Stimulated activated CD4-positive, alpha-beta T cell treated with anti-CD3 and anti-CD28 coated beads, Interleukin-1b, Interleukin-23, amount 100 ng/mL, for 4 hours (primary cell): ENCODE measurements at regions not wholly inside any gene's neighbourhood (a gene's known extent, or its start where the extent isn't known, plus 50 kb on each side); places are given as distances from the start of the nearest gene placed in this dataset.

Experiments
- DNase-seq, 2 donors: peaks; one replicate each; pipeline ENCODE4 v3.0.0-alpha.2; 2020; ENCODE audit warnings: low read depth in 2 of 2

- no peak for DNase-seq
Measured at GRCh38 chr4:184575306-184575705, 73.9 kb downstream of the CASP3 start.

- DNase-seq: no peak
Measured at GRCh38 chr4:184574861-184575260, 74.4 kb downstream of the CASP3 start.

GRCh38 chr4:184573701-184574100 lies 75.5 kb downstream of the CASP3 start:
- DNase-seq: no peak

- no peak for DNase-seq
Measured at GRCh38 chr4:184568770-184569169, 80.5 kb downstream of the CASP3 start.

GRCh38 chr4:184563621-184564020 lies 85.6 kb downstream of the CASP3 start:
- no peak for DNase-seq

GRCh38 chr4:184558996-184559395 lies 84.6 kb upstream of the IRF2 start:
- DNase-seq: no peak

- DNase-seq: no peak
Measured at GRCh38 chr4:184553891-184554290, 79.5 kb upstream of the IRF2 start.

GRCh38 chr4:184550476-184550875 lies 76.1 kb upstream of the IRF2 start:
- no peak for DNase-seq

- DNase-seq: no peak
Measured at GRCh38 chr4:184548648-184549341, 74.4 kb upstream of the IRF2 start.

- DNase-seq: no peak
Measured at GRCh38 chr4:184548316-184548647, 73.9 kb upstream of the IRF2 start.

- no peak for DNase-seq
Measured at GRCh38 chr4:184544788-184545409, 70.5 kb upstream of the IRF2 start.

- DNase-seq: no peak
Measured at GRCh38 chr4:184541907-184542306, 67.6 kb upstream of the IRF2 start.

- no peak for DNase-seq
Measured at GRCh38 chr4:184540307-184540706, 66.0 kb upstream of the IRF2 start.

- DNase-seq: peak; percentile 22 to 40
Measured at GRCh38 chr4:184538023-184538599, 63.8 kb upstream of the IRF2 start.

- peak; percentile 87 to 89 for DNase-seq
Measured at GRCh38 chr4:184537269-184538022, 63.1 kb upstream of the IRF2 start.

GRCh38 chr4:184536881-184537248 lies 62.5 kb upstream of the IRF2 start:
- no peak for DNase-seq

- DNase-seq: no peak
Measured at GRCh38 chr4:184536065-184536880, 61.9 kb upstream of the IRF2 start.

- DNase-seq: no peak
Measured at GRCh38 chr4:184534511-184535391, 60.4 kb upstream of the IRF2 start.

- no peak for DNase-seq
Measured at GRCh38 chr4:184533908-184534307, 59.6 kb upstream of the IRF2 start.

- no peak for DNase-seq
Measured at GRCh38 chr4:184531008-184531407, 56.7 kb upstream of the IRF2 start.

- no peak for DNase-seq
Measured at GRCh38 chr4:184529283-184529682, 54.9 kb upstream of the IRF2 start.
